CD4-positive, CD25-positive, alpha-beta regulatory T cell (primary cell): ENCODE measurements at regions not wholly inside any gene's neighbourhood (a gene's known extent, or its start where the extent isn't known, plus 50 kb on each side); places are given as distances from the start of the nearest gene placed in this dataset.

Source experiments
- ATAC-seq, 2 donors: fragments of 150-1000 bp; cut with Tn5 transposase; one replicate each; pipeline ENCODE4 v1.10.0; 2021; ENCODE audit warnings: low read depth in 2 of 2, moderate number of reproducible peaks in 2 of 2, moderate library complexity in 1 of 2
- DNase-seq, 3 donors: peaks; one replicate each; pipeline versions ENCODE4 v3.0.0 to v3.0.0-alpha.2; 2012 to 2022; ENCODE audit warnings: mixed read lengths in 1 of 3
- H3K27ac ChIP-seq: one replicate; pipeline ENCODE4 v1.7.0; 2013; ENCODE audit warnings: mild to moderate bottlenecking, low read length; ENCODE audit not compliant: insufficient read depth, poor library complexity, severe bottlenecking
- H3K27me3 ChIP-seq: one replicate; pipeline ENCODE4 v1.7.0; 2013; ENCODE audit warnings: low read length; ENCODE audit not compliant: control insufficient read depth, insufficient read depth
- H3K36me3 ChIP-seq: one replicate; pipeline ENCODE4 v1.7.0; 2013; ENCODE audit warnings: mild to moderate bottlenecking, low read length, moderate library complexity; ENCODE audit not compliant: control insufficient read depth, insufficient read depth
- H3K4me1 ChIP-seq: 2 replicates; pipeline ENCODE4 v1.7.0; 2013; ENCODE audit warnings: mild to moderate bottlenecking, low read length; ENCODE audit not compliant: insufficient read depth, control insufficient read depth, poor library complexity, severe bottlenecking
- H3K4me3 ChIP-seq: one replicate; pipeline ENCODE4 v1.7.0; 2013; ENCODE audit warnings: low read depth, mild to moderate bottlenecking, low read length, moderate library complexity
- H3K9me3 ChIP-seq, 2 experiments: 1 replicate in 1 of 2; 2 replicates in 1 of 2; pipeline ENCODE4 v1.7.0; 2013; ENCODE audit warnings: low read length in 2 of 2, mild to moderate bottlenecking in 1 of 2, moderate library complexity in 1 of 2; ENCODE audit not compliant: control insufficient read depth in 2 of 2
- H3K27ac Mint-ChIP-seq, 3 donors: one replicate each; pipeline ENCODE4 v1.8.0; 2020 to 2022; ENCODE audit warnings: mild to moderate bottlenecking in 3 of 3, mixed read lengths in 3 of 3, moderate library complexity in 2 of 3
- H3K27me3 Mint-ChIP-seq: one replicate; pipeline ENCODE4 v1.8.0; 2022; ENCODE audit warnings: mild to moderate bottlenecking, mixed read lengths
- H3K36me3 Mint-ChIP-seq: one replicate; pipeline ENCODE4 v1.8.0; 2020; ENCODE audit warnings: mixed read lengths
- H3K4me1 Mint-ChIP-seq, 4 donors: one replicate each; pipeline ENCODE4 v1.8.0; 2020 to 2022; ENCODE audit warnings: mixed read lengths in 4 of 4, mild to moderate bottlenecking in 1 of 4
- H3K4me3 Mint-ChIP-seq, 4 donors: one replicate each; pipeline ENCODE4 v1.8.0; 2020 to 2022; ENCODE audit warnings: mild to moderate bottlenecking in 4 of 4, mixed read lengths in 4 of 4, moderate library complexity in 3 of 4
- H3K9me3 Mint-ChIP-seq, 7 donors: one replicate each; pipeline ENCODE4 v1.8.0; 2020 to 2022; ENCODE audit warnings: mixed read lengths in 7 of 7, mild to moderate bottlenecking in 3 of 7, moderate library complexity in 2 of 7

DNA sequence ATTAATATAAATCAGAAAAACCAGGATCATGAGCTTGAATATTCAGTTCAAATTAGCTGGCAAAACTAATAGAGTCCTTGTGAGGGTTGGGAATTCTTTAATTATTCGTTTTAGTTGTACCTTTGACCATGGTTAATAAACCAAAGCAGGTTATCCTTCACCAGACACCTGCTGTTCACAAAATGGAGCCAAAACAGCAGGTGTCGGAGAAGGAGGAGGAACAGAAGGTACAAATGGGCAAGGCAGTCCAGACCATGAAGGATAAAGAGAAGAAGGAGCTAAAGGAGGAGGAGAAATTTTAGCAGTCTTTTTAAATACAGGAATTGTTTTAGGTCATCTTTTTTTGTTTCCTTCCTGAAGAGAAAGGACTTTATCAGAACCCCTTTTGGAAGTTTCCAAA lies 106.1 kb downstream of the NHLRC3 start:
- H3K4me1 Mint-ChIP-seq: peaks cover 0 to 12% (median 4%) of the 10 kb centered on the region in 4 donors

DNA sequence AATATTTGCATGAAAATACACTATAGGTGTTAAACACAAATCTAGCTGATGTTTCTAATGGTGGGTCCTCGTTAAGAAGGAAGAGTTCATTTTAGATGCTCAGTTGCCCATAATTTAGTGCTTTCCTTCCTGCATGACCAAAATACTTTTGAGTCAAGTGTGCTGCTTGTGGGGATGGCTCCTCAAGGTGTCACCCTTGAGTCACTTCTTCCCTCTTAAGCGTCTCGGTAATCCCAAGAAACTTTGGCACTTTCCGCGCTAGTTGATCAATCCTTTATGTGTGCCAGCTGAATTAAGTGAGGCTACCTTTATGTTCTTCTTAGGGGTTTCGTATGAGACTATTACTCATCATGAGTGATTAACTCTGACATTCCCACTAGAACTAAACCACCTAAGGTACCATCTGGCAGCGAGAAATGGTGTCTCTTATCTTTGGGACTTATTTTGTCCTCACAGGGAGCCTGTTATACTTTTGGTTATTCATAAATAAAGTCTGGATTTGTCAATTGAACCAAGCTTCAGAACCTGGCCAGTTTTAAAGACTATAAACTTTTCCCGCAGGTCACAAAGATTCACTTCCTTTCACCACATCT lies 106.8 kb downstream of the NHLRC3 start:
- Mint-ChIP-seq H3K27me3 (peaks cover 16% of the 10 kb centered on the region), H3K27ac (no peak overlapping the region), H3K4me1 (peaks cover 0 to 12% (median 4%) of the 10 kb centered on the region in 4 donors), H3K36me3 (no peaks in the 10 kb centered on the region), H3K9me3 (peaks cover 0 to 5% (median 0%) of the 10 kb centered on the region in 7 donors), H3K4me3 (no peak overlapping the region)
- H3K9me3 ChIP-seq: no peaks in the 10 kb centered on the region
- ATAC-seq: no peak
- H3K36me3 ChIP-seq: no peaks in the 10 kb centered on the region
- no peak overlapping the region for H3K27ac ChIP-seq
- peak in 1 of 3 donors; percentile 45 for DNase-seq
- H3K27me3 ChIP-seq: peaks cover 7% of the 10 kb centered on the region
- H3K4me1 ChIP-seq: no peaks in the 10 kb centered on the region
- H3K4me3 ChIP-seq: no peak overlapping the region

More for the DNA sequence above, 106.1 kb downstream of the NHLRC3 start:
- Histone ChIP-seq H3K27me3 (peaks cover 7% of the 10 kb centered on the region), H3K4me3 (no peak overlapping the region), H3K27ac (no peak overlapping the region), H3K4me1 (no peaks in the 10 kb centered on the region), H3K36me3 (no peaks in the 10 kb centered on the region), H3K9me3 (no peaks in the 10 kb centered on the region)
- peaks cover 0 to 5% (median 0%) of the 10 kb centered on the region in 7 donors for H3K9me3 Mint-ChIP-seq
- DNase-seq (no peak), ATAC-seq (no peak)
- H3K27me3 Mint-ChIP-seq: peaks cover 16% of the 10 kb centered on the region
- H3K4me3 Mint-ChIP-seq: no peak overlapping the region
- H3K27ac Mint-ChIP-seq: no peak overlapping the region
- no peaks in the 10 kb centered on the region for H3K36me3 Mint-ChIP-seq

DNA sequence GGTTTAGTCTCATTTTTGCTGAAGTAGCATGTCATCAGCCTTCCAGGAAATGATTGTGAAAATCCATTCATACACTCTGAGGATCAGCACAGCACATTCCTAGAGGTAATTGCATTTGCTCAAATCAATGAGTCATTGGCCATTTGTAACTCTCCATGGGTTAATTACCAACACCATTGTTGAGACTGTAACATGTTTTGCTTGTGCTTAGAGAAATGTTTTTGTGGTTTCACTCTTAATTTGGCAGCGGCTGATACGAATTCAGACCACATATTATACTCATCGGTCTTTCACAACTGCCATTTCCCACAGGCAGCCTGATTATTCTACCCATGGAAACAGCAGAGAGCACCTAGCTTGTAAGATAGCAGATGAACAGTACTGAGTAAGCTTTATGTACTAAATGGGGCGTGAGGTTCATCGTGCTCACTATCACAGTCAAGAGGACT lies 110.3 kb downstream of the NHLRC3 start:
- H3K27ac ChIP-seq: no peak overlapping the region
- no peaks in the 10 kb centered on the region for H3K9me3 ChIP-seq
- H3K36me3 Mint-ChIP-seq: no peaks in the 10 kb centered on the region
- no peaks in the 10 kb centered on the region for H3K4me1 ChIP-seq
- peak overlapping the region in 1 of 4 donors; percentile 26 for H3K4me3 Mint-ChIP-seq
- peak in 1 of 3 donors; percentile 12 for DNase-seq
- peaks cover 0 to 3% (median 0%) of the 10 kb centered on the region in 7 donors for H3K9me3 Mint-ChIP-seq
- peaks cover 7% of the 10 kb centered on the region for H3K27me3 ChIP-seq
- H3K27ac Mint-ChIP-seq: no peak overlapping the region
- peaks cover 16% of the 10 kb centered on the region for H3K27me3 Mint-ChIP-seq
- no peak for ATAC-seq
- peaks cover 0 to 12% (median 4%) of the 10 kb centered on the region in 4 donors for H3K4me1 Mint-ChIP-seq
- no peaks in the 10 kb centered on the region for H3K36me3 ChIP-seq
- H3K4me3 ChIP-seq: no peak overlapping the region

DNA sequence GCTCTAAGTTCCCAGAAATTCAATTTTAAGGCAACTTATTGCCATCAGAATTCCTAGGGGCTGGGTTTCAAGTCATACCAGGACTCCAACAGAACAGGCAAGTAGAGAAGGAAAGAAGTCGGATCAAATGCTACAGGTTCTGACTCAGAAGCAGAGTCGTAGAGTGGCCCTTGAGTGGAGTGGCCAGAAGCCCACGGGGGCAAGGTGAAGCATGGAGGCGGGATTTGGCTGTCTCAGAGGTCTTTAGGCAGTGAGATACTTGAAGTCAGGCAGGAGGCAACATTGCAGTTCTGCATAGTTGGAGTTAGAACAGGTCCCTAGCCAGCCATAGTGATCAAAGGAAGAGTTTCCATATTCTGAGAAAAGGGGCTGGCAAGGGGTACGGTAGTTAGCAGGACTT lies 111.6 kb downstream of the NHLRC3 start:
- peaks cover 6% of the 10 kb centered on the region for H3K27me3 ChIP-seq
- no peaks in the 10 kb centered on the region for H3K9me3 ChIP-seq
- no peaks in the 10 kb centered on the region for H3K4me1 ChIP-seq
- H3K27ac ChIP-seq: no peak overlapping the region
- no peaks in the 10 kb centered on the region for H3K36me3 ChIP-seq
- Mint-ChIP-seq H3K9me3 (peaks cover 0 to 3% (median 0%) of the 10 kb centered on the region in 7 donors), H3K4me3 (no peak overlapping the region), H3K4me1 (peaks cover 0 to 8% (median 4%) of the 10 kb centered on the region in 4 donors), H3K36me3 (no peaks in the 10 kb centered on the region), H3K27me3 (peaks cover 17% of the 10 kb centered on the region), H3K27ac (no peak overlapping the region)
- DNase-seq (no peak), ATAC-seq (no peak)
- no peak overlapping the region for H3K4me3 ChIP-seq

DNA sequence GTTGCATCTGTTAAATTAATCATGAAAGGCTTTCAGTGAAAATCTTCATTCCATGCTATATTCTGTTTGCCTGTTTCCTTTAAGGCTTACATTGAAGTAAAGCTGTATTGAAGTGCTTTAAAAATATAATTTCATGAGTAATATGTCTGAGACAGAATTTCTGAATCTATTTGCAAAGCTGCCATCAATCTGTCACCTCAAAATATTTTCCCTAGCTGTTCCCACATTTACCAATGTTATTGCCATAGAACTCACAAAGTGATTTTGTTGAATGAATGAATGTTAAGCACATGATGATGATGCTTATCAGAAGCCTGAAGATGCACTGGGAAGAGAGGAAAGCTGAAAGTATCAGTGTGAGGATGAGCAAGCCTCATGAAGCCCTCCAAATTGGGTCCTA lies 115.8 kb downstream of the NHLRC3 start:
- peaks cover 15% of the 10 kb centered on the region for H3K27me3 Mint-ChIP-seq

DNA sequence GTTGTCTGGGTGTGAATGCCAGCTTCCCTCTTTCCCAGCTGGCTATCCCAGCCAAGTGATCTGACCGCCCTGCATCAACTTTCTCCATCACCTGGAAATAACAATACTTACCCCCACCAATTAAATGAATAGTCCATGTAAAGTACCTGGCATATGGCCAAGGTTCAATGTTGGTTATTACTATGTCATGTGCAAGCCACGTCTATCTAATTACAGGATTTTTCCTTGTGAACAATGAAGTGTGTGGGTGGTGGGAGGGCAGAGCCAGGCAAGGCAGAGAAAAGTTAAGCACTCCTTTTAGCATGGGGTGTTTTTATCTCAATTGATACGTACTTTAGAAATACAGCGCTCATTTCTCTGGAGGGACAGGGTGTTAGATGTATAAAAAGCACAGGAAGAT lies 121.1 kb downstream of the NHLRC3 start:
- H3K4me1 Mint-ChIP-seq: no peaks in the 10 kb centered on the region
- Histone ChIP-seq H3K36me3 (no peaks in the 10 kb centered on the region), H3K27me3 (peaks cover 6% of the 10 kb centered on the region), H3K27ac (no peak overlapping the region), H3K9me3 (no peaks in the 10 kb centered on the region), H3K4me3 (no peak overlapping the region), H3K4me1 (no peaks in the 10 kb centered on the region)
- no peaks in the 10 kb centered on the region for H3K36me3 Mint-ChIP-seq
- no peak overlapping the region for H3K4me3 Mint-ChIP-seq
- no peak overlapping the region for H3K27ac Mint-ChIP-seq
- H3K9me3 Mint-ChIP-seq: peaks cover 0 to 5% (median 0%) of the 10 kb centered on the region in 7 donors
- ATAC-seq: no peak
- DNase-seq: no peak
- H3K27me3 Mint-ChIP-seq: peaks cover 21% of the 10 kb centered on the region

More for the DNA sequence above, 115.8 kb downstream of the NHLRC3 start:
- Mint-ChIP-seq H3K36me3 (no peaks in the 10 kb centered on the region), H3K27ac (no peak overlapping the region), H3K4me3 (no peak overlapping the region), H3K4me1 (no peaks in the 10 kb centered on the region), H3K9me3 (peaks cover 0 to 7% (median 0%) of the 10 kb centered on the region in 7 donors)
- DNase-seq (no peak), ATAC-seq (no peak)
- H3K4me3 ChIP-seq: no peak overlapping the region
- H3K36me3 ChIP-seq: no peaks in the 10 kb centered on the region
- H3K27me3 ChIP-seq: peaks cover 6% of the 10 kb centered on the region
- no peaks in the 10 kb centered on the region for H3K9me3 ChIP-seq
- H3K4me1 ChIP-seq: no peaks in the 10 kb centered on the region
- no peak overlapping the region for H3K27ac ChIP-seq

DNA sequence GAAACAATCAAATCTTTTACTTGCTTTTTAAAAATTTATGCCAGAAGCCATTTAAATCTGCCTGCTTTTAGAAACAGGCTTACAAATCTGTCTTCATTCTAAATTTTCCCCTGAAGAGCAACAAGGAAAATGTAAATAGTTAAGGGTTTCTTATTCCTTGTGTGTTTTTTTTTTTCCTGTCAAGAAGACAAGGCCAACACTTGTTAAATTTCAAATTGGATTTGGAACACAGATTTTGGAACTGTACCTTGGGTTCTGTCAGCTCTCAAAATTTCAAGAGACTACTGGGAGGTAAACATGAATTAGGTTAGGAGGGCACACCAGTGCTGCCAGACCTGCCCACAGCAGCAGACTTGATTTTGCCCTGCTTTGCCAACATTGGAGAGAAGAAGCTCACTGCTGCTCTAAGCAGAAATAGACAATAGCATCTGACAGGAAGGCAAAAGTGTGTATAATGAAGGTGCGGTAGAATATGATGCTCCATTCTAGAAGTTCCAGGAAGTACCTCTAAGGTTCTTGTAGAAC lies 121.7 kb downstream of the NHLRC3 start:
- Histone ChIP-seq H3K4me3 (no peak overlapping the region), H3K4me1 (no peaks in the 10 kb centered on the region), H3K36me3 (no peaks in the 10 kb centered on the region), H3K27ac (no peak overlapping the region), H3K27me3 (peaks cover 6% of the 10 kb centered on the region), H3K9me3 (no peaks in the 10 kb centered on the region)
- Mint-ChIP-seq H3K27ac (no peak overlapping the region), H3K4me3 (no peak overlapping the region), H3K4me1 (no peaks in the 10 kb centered on the region), H3K9me3 (peaks cover 0 to 5% (median 0%) of the 10 kb centered on the region in 7 donors), H3K36me3 (no peaks in the 10 kb centered on the region), H3K27me3 (peaks cover 16% of the 10 kb centered on the region)
- peak in 1 of 3 donors; percentile 4 for DNase-seq
- no peak for ATAC-seq

DNA sequence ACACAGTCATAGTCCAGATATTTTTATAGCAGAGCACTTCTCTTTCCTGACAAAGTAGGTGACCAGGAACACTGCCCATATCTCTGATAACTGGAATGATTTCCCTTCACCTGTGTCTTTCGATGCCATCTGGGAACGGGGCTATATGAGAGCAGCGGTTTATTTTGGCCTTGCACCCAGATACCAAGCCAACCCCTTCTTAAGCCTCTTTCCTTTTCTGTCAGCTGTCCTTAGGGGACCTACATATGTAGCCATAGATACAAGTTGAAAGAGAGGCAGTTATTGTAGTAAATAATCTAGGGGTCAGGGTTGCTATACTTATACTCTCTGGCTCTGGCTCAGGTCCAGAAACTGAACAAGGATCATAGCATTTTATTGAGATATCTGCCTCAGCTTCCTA lies 128.8 kb downstream of the NHLRC3 start:
- Mint-ChIP-seq H3K36me3 (no peaks in the 10 kb centered on the region), H3K27ac (no peak overlapping the region), H3K27me3 (peaks cover 5% of the 10 kb centered on the region), H3K9me3 (no peaks in the 10 kb centered on the region), H3K4me1 (no peaks in the 10 kb centered on the region), H3K4me3 (no peak overlapping the region)
- Histone ChIP-seq H3K36me3 (no peaks in the 10 kb centered on the region), H3K4me1 (no peaks in the 10 kb centered on the region), H3K4me3 (no peak overlapping the region), H3K27ac (no peak overlapping the region), H3K9me3 (no peaks in the 10 kb centered on the region), H3K27me3 (no peaks in the 10 kb centered on the region)
- DNase-seq (no peak), ATAC-seq (no peak)
